ENCODE measurements at regions not wholly inside any gene's neighbourhood (a gene's known extent, or its start where the extent isn't known, plus 50 kb on each side); places are given as distances from the start of the nearest gene placed in this dataset.

- DNase-seq (ENCODE audit: low read depth in 3 of 3): no peak
Observed at GRCh38 chr2:59690849-59691248, 862.6 kb downstream of the BCL11A start.

DNA sequence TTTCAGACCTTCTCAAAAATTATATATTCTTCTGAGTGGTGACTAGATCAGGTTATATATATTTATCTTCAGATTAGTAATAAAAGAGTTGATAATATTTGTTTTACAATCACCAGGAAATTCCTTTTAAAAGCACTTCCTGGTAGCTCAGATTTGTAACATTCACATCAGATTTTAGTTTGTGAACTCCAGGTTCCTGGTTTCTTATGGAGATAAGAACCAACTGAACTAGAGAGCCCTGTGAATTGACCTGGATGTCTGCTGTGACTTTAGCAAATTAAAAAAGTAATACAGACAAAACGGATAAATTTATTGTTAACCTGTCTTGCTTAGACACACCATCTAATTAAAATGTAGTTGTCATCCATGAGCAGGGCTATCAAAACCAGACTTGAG lies 868.7 kb downstream of the BCL11A start:
- DNase-seq (ENCODE audit: low read depth in 3 of 3): no peak

DNA sequence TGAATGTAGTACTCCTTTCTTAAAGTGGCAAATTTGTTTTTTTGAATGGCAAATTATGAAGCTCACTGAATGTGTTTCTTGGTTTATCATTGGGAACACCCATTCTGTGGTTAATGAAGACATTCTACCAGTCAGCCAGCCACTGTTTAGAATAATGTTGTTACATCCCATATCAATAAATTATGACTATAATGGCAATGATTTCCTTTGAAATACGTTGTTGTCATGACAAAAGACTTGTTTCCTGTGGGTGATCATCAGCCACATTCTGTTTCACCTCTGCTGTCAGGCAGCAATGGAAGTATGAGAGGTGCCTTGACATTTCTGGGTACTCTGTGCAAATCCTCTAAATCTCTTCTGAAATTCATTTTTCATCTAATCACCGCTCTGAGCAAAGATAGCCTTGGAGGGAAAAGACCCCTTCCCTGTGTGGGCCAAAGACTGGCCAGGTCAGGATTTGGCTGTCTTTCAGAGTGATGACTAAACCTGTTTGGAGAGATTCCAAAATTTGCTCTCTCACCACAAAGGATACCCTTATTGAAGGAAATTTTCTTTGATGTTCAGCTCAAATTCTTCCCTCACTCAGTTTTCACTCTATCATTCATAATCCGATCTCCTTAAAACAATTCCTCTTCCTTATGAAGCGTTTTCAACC lies 869.2 kb downstream of the BCL11A start:
- no peak for DNase-seq (ENCODE audit: low read depth in 3 of 3)

- DNase-seq (ENCODE audit: low read depth in 3 of 3): no peak
Observed at GRCh38 chr2:59680863-59681262, 872.6 kb downstream of the BCL11A start.

DNA sequence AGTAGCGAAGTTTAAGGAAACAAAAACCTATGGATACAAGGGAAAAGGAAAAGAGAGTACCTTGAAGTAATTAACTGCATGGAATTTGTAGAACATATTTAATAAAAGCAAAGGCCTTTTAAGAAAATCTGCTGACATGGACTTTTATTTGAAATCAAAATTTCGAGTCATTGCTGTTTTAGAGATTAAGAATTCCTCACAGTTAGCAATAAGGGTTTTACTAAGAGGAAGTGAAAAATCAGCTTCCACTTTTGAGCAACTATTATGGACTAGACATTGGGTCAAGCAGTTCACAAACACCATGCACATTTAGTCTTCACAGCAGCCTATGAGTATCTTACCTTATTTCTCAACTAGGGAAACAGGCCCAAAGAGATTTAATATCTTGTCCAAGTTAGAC lies 876.3 kb downstream of the BCL11A start:
- DNase-seq (ENCODE audit: low read depth in 3 of 3): no peak

GRCh38 chr2:59674100-59674499 lies 879.4 kb downstream of the BCL11A start:
- DNase-seq (ENCODE audit: low read depth in 3 of 3): no peak

DNA sequence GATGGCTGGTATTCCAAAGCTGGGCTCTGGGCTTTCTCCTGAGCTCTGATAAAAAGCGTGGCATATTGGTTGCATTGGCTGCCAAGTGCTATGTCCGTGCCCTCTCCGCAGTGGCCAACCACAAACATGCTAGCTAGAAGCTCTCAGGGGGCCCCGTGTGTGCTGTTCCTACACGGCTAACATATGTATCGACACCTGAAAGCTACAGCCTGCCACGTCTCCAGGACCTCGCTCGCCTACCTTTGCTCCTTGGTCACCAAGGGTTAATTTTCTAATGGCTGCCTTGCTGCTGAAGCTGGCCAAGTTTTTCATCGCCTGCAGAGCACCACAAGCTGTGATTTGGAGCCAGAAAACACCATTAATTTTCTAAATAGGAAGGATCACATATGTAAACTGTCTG lies 888.4 kb downstream of the BCL11A start:
- no peak for DNase-seq (ENCODE audit: low read depth in 3 of 3)

DNA sequence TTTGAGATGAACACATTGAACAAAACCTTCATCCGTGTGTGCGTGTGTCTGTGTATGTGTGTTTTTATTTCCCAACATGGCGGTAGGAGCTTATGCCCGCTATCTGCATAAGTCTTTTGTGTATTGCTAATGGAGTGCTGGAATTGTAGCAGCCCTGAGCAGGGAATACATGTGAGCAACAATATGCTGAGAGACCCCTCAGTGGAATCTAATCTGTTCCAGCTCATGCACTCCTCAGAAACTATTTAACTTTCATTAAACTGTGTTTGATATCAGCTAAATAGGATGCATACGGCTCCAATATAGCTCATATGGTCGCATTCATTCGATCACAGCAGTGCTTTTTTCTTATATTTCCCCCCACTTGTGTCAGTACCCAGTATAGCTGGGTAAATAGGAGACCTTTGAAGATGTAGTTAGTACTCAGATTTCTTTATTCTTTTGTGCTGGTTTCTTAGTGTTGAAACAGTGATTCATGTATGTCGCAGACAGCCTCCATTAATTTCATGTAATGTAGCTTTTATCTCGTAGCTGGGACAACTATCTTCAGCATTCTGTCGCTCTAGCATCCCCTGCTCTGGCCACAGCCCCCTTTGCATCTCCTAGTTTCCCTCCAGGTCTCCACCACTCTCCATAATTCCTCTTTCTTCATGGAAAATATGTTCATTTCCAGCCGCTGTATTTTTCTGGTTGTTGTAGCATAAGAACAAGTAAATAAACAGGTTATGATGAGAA lies 891.2 kb downstream of the BCL11A start:
- no peak for DNase-seq (ENCODE audit: low read depth in 3 of 3)

- no peak for DNase-seq (ENCODE audit: low read depth in 3 of 3)
Observed at GRCh38 chr2:59660262-59660661, 893.2 kb downstream of the BCL11A start.

- no peak for DNase-seq (ENCODE audit: low read depth in 3 of 3)
Observed at GRCh38 chr2:59658906-59659635, 894.4 kb downstream of the BCL11A start.

GRCh38 chr2:59655809-59656208 lies 897.6 kb downstream of the BCL11A start:
- no peak for DNase-seq (ENCODE audit: low read depth in 3 of 3)

DNA sequence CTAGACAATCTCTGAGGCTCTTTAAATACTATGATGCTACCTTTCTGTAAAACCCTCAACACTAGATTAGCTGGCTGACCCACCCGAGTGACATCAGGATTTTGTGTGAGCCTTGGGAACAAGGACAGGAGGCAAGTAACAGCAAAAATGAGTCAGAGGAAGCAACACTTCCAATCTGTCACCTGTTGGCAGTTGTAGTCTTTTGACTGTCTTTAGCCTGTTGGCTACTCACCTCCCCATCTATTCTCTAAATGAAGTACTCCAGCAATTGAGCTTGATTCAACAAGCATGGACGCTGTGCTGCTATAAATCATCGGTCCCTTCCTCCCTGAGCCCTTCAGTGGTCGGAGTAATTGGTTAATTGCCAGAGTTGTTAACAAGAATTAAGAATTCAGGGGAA lies 898.7 kb downstream of the BCL11A start:
- DNase-seq (ENCODE audit: low read depth in 3 of 3): no peak

DNA sequence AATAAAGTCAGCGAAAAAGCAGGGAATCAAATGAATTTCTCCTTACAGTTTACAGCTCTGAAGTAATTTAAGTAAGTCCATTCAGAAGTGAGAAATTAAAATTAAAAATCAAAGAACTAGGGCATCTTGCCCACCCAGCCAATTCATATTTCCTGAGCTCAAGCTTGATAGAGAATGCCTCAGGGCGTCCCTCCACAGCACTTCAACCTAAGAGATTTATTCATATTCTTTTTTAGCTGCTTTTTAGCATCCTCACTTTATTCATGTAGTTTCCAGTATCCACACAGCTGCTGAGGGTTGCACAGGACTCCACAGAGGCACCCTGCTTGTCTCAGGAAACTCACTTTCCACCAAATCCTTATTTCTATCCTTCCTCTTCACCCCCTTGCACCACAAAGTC lies 900.3 kb downstream of the BCL11A start:
- no peak for DNase-seq (ENCODE audit: low read depth in 3 of 3)

GRCh38 chr2:59630789-59631188 lies 922.7 kb downstream of the BCL11A start:
- DNase-seq (ENCODE audit: low read depth in 3 of 3): no peak

- no peak for DNase-seq (ENCODE audit: low read depth in 3 of 3)
Observed at GRCh38 chr2:59627599-59627998, 925.9 kb downstream of the BCL11A start.

- no peak for DNase-seq (ENCODE audit: low read depth in 3 of 3)
Observed at GRCh38 chr2:59622599-59623308, 930.7 kb downstream of the BCL11A start.

DNA sequence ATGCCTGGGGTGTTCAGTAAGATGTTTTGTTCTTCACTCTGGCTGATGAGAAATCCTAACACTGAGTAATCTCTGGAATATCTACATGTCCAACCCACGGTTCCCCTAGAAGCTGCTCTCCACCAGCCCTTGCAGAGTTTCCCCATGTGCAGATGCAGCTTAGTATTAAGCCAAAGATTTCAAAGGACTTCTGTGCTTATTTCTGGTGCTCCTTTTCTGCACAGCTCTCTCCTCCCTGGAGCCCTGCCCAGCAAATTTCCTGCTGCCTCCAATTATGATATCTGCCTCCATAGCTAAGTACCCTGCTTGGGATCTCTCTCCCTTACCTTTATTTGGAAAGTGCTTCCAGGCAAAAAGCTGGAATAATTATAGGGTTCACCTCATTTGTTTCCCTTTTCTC lies 949.3 kb downstream of the BCL11A start:
- no peak for DNase-seq (ENCODE audit: low read depth in 3 of 3)

GRCh38 chr2:59594671-59595222 lies 958.7 kb downstream of the BCL11A start:
- DNase-seq (ENCODE audit: low read depth in 3 of 3): no peak

DNA sequence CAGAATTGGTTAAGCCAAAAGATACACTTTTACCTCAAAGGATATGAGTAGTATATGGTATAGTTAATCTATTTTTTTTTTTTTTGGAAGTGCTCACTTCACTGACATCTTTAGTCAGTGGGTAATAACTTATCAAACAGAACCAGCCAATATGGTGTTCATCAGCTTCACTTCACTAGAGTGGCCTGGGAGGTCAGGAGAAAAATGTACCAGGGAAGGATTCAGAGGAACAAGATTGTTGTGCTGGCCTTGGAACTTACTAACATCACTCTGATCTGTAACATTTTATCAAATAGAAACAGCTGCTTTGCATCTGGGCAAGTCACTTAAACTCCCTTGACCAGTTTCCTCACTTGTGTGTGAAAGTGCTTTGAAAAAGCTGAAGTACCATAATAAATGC lies 962.7 kb downstream of the BCL11A start:
- no peak for DNase-seq (ENCODE audit: low read depth in 3 of 3)

- DNase-seq (ENCODE audit: low read depth in 3 of 3): no peak
Observed at GRCh38 chr2:59589881-59590280, 963.6 kb downstream of the BCL11A start.

DNA sequence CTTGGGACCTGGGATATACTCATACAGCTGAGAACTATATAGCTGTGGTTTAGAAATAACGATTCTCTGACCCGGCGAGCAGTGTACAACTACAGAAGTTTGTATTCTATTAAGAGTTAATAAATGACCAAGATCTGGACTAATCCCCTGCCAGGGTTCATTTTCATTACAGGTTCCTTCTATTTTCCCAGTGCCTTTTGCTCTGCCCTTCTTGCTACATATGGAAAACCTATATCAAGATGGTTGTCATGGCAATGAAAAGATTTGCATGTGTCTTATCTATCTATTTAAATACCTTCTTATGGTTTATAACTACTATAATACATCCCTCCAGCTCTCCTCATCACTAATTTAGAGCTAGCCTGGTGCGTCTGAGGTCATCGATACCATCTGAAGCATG lies 965.2 kb downstream of the BCL11A start:
- no peak for DNase-seq (ENCODE audit: low read depth in 3 of 3)

GRCh38 chr2:59586176-59586575 lies 967.3 kb downstream of the BCL11A start:
- no peak for DNase-seq (ENCODE audit: low read depth in 3 of 3)
